HEK293 (cell line): ENCODE measurements at regions not wholly inside any gene's neighbourhood (a gene's known extent, or its start where the extent isn't known, plus 50 kb on each side); places are given as distances from the start of the nearest gene placed in this dataset.

ENCODE experiments used
- CTCF ChIA-PET: fragments of 350-600 bp; formaldehyde crosslinking; extraction: SDS; loops from one replicate; lab custom pipeline; 2021; ENCODE audit warnings: antibody characterized with exemption; lab: Yijun Ruan, JAX
- POLR2A ChIA-PET: fragments of 300-600 bp; formaldehyde crosslinking; extraction: SDS; loops from one replicate; lab custom pipeline; 2020; ENCODE audit warnings: antibody characterized with exemption, inconsistent platforms; lab: Yijun Ruan, JAX
- H3K27ac ChIP-seq: fragments of 200-500 bp; sonication (Bioruptor generic); 2 replicates; pipeline ENCODE4 v1.5.1; 2014; ENCODE audit warnings: low read depth, low read length, control low read depth, inconsistent platforms; ENCODE audit errors: extremely low read depth
- H3K36me3 ChIP-seq, 2 experiments: fragments of 200-500 bp in 1 of 2; sonication (Bioruptor generic) in 1 of 2; 1 replicate in 1 of 2; 2 replicates in 1 of 2; pipeline ENCODE4 v1.5.1; 2014 to 2017; ENCODE audit warnings: inconsistent platforms in 2 of 2, low read length in 2 of 2; ENCODE audit not compliant: control insufficient read depth in 2 of 2, insufficient read depth in 1 of 2
- H3K4me1 ChIP-seq: fragments of 200-500 bp; sonication (Bioruptor generic); 2 replicates; pipeline ENCODE4 v1.5.1; 2014; ENCODE audit warnings: mild to moderate bottlenecking, low read length, inconsistent platforms; ENCODE audit not compliant: control insufficient read depth, insufficient read depth
- H3K4me3 ChIP-seq: 2 replicates; pipeline ENCODE4 v1.5.1; 2011; ENCODE audit warnings: low read depth, mild to moderate bottlenecking, control low read depth, low read length, moderate library complexity
- H3K9me3 ChIP-seq: fragments of 200-500 bp; sonication (Bioruptor generic); 2 replicates; pipeline ENCODE4 v1.5.1; 2014; ENCODE audit warnings: low read depth, low read length, inconsistent platforms; ENCODE audit not compliant: control insufficient read depth, insufficient read depth
- BCL6B ChIP-seq: fragments of 450-650 bp; formaldehyde crosslinking; IDR thresholded peaks from 2 replicates; pipeline ENCODE4 v1.5.1; 2017; ENCODE audit warnings: missing biosample characterization, missing genetic modification characterization
- HOXC10 ChIP-seq: sonication (generic); formaldehyde crosslinking; IDR thresholded peaks from 2 replicates; pipeline ENCODE4 v1.8.1; 2023; ENCODE audit warnings: mild to moderate bottlenecking, missing genetic modification reagents
- IKZF3 ChIP-seq: fragments of 450-650 bp; IDR thresholded peaks from 2 replicates; pipeline ENCODE4 v1.5.0; 2018; ENCODE audit warnings: missing biosample characterization, mild to moderate bottlenecking, missing genetic modification characterization, moderate library complexity
- MYNN ChIP-seq: fragments of 450-650 bp; formaldehyde crosslinking; IDR thresholded peaks from 2 replicates; pipeline ENCODE4 v1.5.1; 2016; ENCODE audit warnings: missing biosample characterization, missing genetic modification characterization, borderline replicate concordance
- ZBTB17 ChIP-seq: fragments of 450-650 bp; formaldehyde crosslinking; IDR thresholded peaks from 2 replicates; pipeline ENCODE4 v1.5.1; 2016; ENCODE audit warnings: missing biosample characterization, missing genetic modification characterization
- ZFP41 ChIP-seq: fragments of 450-650 bp; formaldehyde crosslinking; IDR thresholded peaks from 2 replicates; pipeline ENCODE4 v1.5.1; 2016; ENCODE audit warnings: missing biosample characterization, missing genetic modification characterization, borderline replicate concordance
- ZNF121 ChIP-seq: fragments of 450-650 bp; formaldehyde crosslinking; IDR thresholded peaks from 2 replicates; pipeline ENCODE4 v1.5.1; 2016; ENCODE audit warnings: missing biosample characterization, missing genetic modification characterization
- ZNF148 ChIP-seq: fragments of 450-650 bp; formaldehyde crosslinking; IDR thresholded peaks from 2 replicates; pipeline ENCODE4 v1.5.0; 2017; ENCODE audit warnings: missing biosample characterization, missing genetic modification characterization, borderline replicate concordance
- ZNF169 ChIP-seq: fragments of 450-650 bp; formaldehyde crosslinking; IDR thresholded peaks from 2 replicates; pipeline ENCODE4 v1.5.1; 2016; ENCODE audit warnings: missing biosample characterization, missing genetic modification characterization
- ZNF211 ChIP-seq: fragments of 450-650 bp; formaldehyde crosslinking; IDR thresholded peaks from 2 replicates; pipeline ENCODE4 v1.5.1; 2016; ENCODE audit warnings: low read depth, missing biosample characterization, missing genetic modification characterization
- ZNF214 ChIP-seq: fragments of 450-650 bp; formaldehyde crosslinking; IDR thresholded peaks from 2 replicates; pipeline ENCODE4 v1.5.1; 2017; ENCODE audit warnings: missing biosample characterization, mild to moderate bottlenecking, missing genetic modification characterization, borderline replicate concordance
- ZNF221 ChIP-seq: fragments of 450-650 bp; formaldehyde crosslinking; IDR thresholded peaks from 2 replicates; pipeline ENCODE4 v1.5.1; 2017; ENCODE audit warnings: missing biosample characterization, missing genetic modification characterization, borderline replicate concordance
- ZNF239 ChIP-seq: fragments of 450-650 bp; formaldehyde crosslinking; IDR thresholded peaks from 2 replicates; pipeline ENCODE4 v1.5.1; 2016; ENCODE audit warnings: missing biosample characterization, missing genetic modification characterization
- ZNF24 ChIP-seq: fragments of 450-650 bp; formaldehyde crosslinking; IDR thresholded peaks from 2 replicates; pipeline ENCODE4 v1.5.1; 2016; ENCODE audit warnings: missing biosample characterization, missing genetic modification characterization
- ZNF274 ChIP-seq, 2 experiments: fragments of 200-500 bp in 1 of 2; fragments of 450-650 bp in 1 of 2; sonication (Bioruptor generic) in 1 of 2; formaldehyde crosslinking in 1 of 2; IDR thresholded peaks; 2 replicates each; pipeline versions ENCODE4 v1.5.1 to v1.6.1; 2014 to 2016; ENCODE audit warnings: borderline replicate concordance in 1 of 2, inconsistent platforms in 1 of 2, low read length in 1 of 2, missing biosample characterization in 1 of 2, missing genetic modification characterization in 1 of 2
- ZNF324 ChIP-seq: fragments of 450-650 bp; formaldehyde crosslinking; IDR thresholded peaks from 2 replicates; pipeline ENCODE4 v1.5.1; 2016; ENCODE audit warnings: missing biosample characterization, missing genetic modification characterization
- ZNF350 ChIP-seq: fragments of 450-650 bp; formaldehyde crosslinking; IDR thresholded peaks from 2 replicates; pipeline ENCODE4 v1.5.0; 2017; ENCODE audit warnings: missing biosample characterization, mild to moderate bottlenecking, missing genetic modification characterization
- ZNF354C ChIP-seq: fragments of 450-650 bp; formaldehyde crosslinking; IDR thresholded peaks from 2 replicates; pipeline ENCODE4 v1.5.1; 2016; ENCODE audit warnings: missing biosample characterization, missing genetic modification characterization, low read depth, borderline replicate concordance
- ZNF530 ChIP-seq: fragments of 450-650 bp; formaldehyde crosslinking; IDR thresholded peaks from 2 replicates; pipeline ENCODE4 v1.5.1; 2016; ENCODE audit warnings: low read depth, missing biosample characterization, missing genetic modification characterization
- ZNF548 ChIP-seq: fragments of 450-650 bp; formaldehyde crosslinking; IDR thresholded peaks from 2 replicates; pipeline ENCODE4 v1.5.1; 2016; ENCODE audit warnings: missing biosample characterization, missing genetic modification characterization
- ZNF549 ChIP-seq: fragments of 450-650 bp; IDR thresholded peaks from 2 replicates; pipeline ENCODE4 v1.5.1; 2018; ENCODE audit warnings: missing biosample characterization, missing genetic modification characterization, mild to moderate bottlenecking, inconsistent platforms, moderate library complexity
- ZNF555 ChIP-seq: fragments of 450-650 bp; formaldehyde crosslinking; conservative IDR thresholded peaks from 2 replicates; pipeline ENCODE4 v1.5.1; 2017; ENCODE audit warnings: missing biosample characterization, mild to moderate bottlenecking, missing genetic modification characterization, inconsistent platforms
- ZNF600 ChIP-seq: fragments of 450-650 bp; formaldehyde crosslinking; IDR thresholded peaks from 2 replicates; pipeline ENCODE4 v1.5.1; 2016; ENCODE audit warnings: missing biosample characterization, missing genetic modification characterization
- ZNF624 ChIP-seq: fragments of 450-650 bp; formaldehyde crosslinking; IDR thresholded peaks from 2 replicates; pipeline ENCODE4 v1.5.1; 2017; ENCODE audit warnings: missing biosample characterization, missing genetic modification characterization
- ZNF658 ChIP-seq: fragments of 450-650 bp; formaldehyde crosslinking; IDR thresholded peaks from 2 replicates; pipeline ENCODE4; 2016; ENCODE audit warnings: missing biosample characterization, missing genetic modification characterization
- ZNF785 ChIP-seq: fragments of 450-650 bp; formaldehyde crosslinking; IDR thresholded peaks from 2 replicates; pipeline ENCODE4 v1.5.1; 2016; ENCODE audit warnings: missing biosample characterization, missing genetic modification characterization
- ZNF791 ChIP-seq: fragments of 450-650 bp; formaldehyde crosslinking; IDR thresholded peaks from 2 replicates; pipeline ENCODE4 v1.5.1; 2016; ENCODE audit warnings: missing biosample characterization, missing genetic modification characterization
- ZSCAN18 ChIP-seq: fragments of 450-650 bp; formaldehyde crosslinking; IDR thresholded peaks from 2 replicates; pipeline ENCODE4 v1.5.1; 2016; ENCODE audit warnings: missing biosample characterization, missing genetic modification characterization

- TF ChIP-seq ZNF274 (IDR thresholded peaks at IDR 0.05; ENCODE audit: low read length), result no peak
- no peak for TF ChIP-seq ZNF274 (tag by site-specific recombination; IDR thresholded peaks at IDR 0.05; ENCODE audit: borderline replicate concordance)
Measured at GRCh38 chr6:90375681-90376439, 79.2 kb upstream of the BACH2 start (continued).

GRCh38 chr6:90374201-90374600, 77.6 kb upstream of the BACH2 start:
- Histone ChIP-seq H3K36me3 (no peaks in the 10 kb centered on the region), H3K4me3 (no peak overlapping the region)
- TF ChIP-seq ZNF785 (tag by site-specific recombination), result no peak
- no peak for TF ChIP-seq HOXC10 (CRISPR knock-in tag)
- no peak for TF ChIP-seq ZNF549 (tag by site-specific recombination)
- TF ChIP-seq ZNF24 (tag by site-specific recombination), result no peak
- no peak for TF ChIP-seq ZNF221
- no peak for TF ChIP-seq ZNF658 (tag by site-specific recombination)
- no peak for TF ChIP-seq ZSCAN18 (tag by site-specific recombination)
- no peak for TF ChIP-seq ZNF530 (tag by site-specific recombination)
- no peak for TF ChIP-seq ZNF555 (tag by site-specific recombination)
- no peak for TF ChIP-seq ZNF121 (tag by site-specific recombination)
- TF ChIP-seq MYNN, result no peak
- no peak for TF ChIP-seq ZBTB17 (tag by site-specific recombination)
- no peak for TF ChIP-seq ZNF214
- TF ChIP-seq ZNF791 (tag by site-specific recombination), result no peak
- no peak for TF ChIP-seq ZNF354C (tag by site-specific recombination)
- TF ChIP-seq ZNF211 (tag by site-specific recombination), result no peak
- no peak for TF ChIP-seq BCL6B (tag by site-specific recombination)
- TF ChIP-seq ZNF624 (tag by site-specific recombination), result no peak
- no peak for TF ChIP-seq ZNF239 (tag by site-specific recombination)
- TF ChIP-seq, all 188 proteins: peak for 0
- H3K4me1 ChIP-seq, result peaks cover 6% of the 10 kb centered on the region; the same call in 1 of the 2 replicates
- ChIA-PET CTCF (interaction anchor here (2.9 kb wide), 1 partner anchor 19 kb away, joined by 10 read pairs; no protein-coding TSS in a partner anchor), POLR2A (no interaction called here)
- no peak overlapping the region for H3K27ac ChIP-seq
- H3K9me3 ChIP-seq, result no peaks in the 10 kb centered on the region

GRCh38 chr6:90372885-90373284, 76.2 kb upstream of the BACH2 start:
- H3K9me3 ChIP-seq, result no peaks in the 10 kb centered on the region
- H3K27ac ChIP-seq, result no peak overlapping the region
- ChIA-PET POLR2A (no interaction called here), CTCF (interaction anchor here (0.6 to 2.9 kb wide), 4 partner anchors 9 to 480 kb away, joined by 3 to 10 read pairs (median 4); no protein-coding TSS in a partner anchor)
- H3K4me3 ChIP-seq, result no peak overlapping the region
- no peaks in the 10 kb centered on the region for H3K36me3 ChIP-seq
- peaks cover 10% of the 10 kb centered on the region; the same call in 1 of the 2 replicates for H3K4me1 ChIP-seq
- TF ChIP-seq ZNF148 (tag by site-specific recombination) (no peak), ZFP41 (tag by site-specific recombination) (no peak), ZNF350 (tag by site-specific recombination) (no peak), ZNF600 (tag by site-specific recombination) (no peak), ZNF548 (tag by site-specific recombination) (no peak), IKZF3 (tag by site-specific recombination) (no peak), ZNF169 (tag by site-specific recombination) (no peak), ZNF324 (tag by site-specific recombination) (no peak)
